ENCODE measurements at regions not wholly inside any gene's neighbourhood (a gene's known extent, or its start where the extent isn't known, plus 50 kb on each side); places are given as distances from the start of the nearest gene placed in this dataset.

GRCh38 chr13:86976521-86977324 lies 694.4 kb upstream of the SLITRK5 start:
- Mint-ChIP-seq H3K4me1 (ENCODE audit: low read depth) (no peaks in the 10 kb centered on the region), H3K27me3 (ENCODE audit: low read depth) (no peaks in the 10 kb centered on the region), H3K4me3 (no peak overlapping the region), H3K36me3 (ENCODE audit: low read depth) (no peaks in the 10 kb centered on the region), H3K27ac (no peak overlapping the region), H3K9me3 (no peaks in the 10 kb centered on the region)

GRCh38 chr13:86986448-86986847 lies 684.7 kb upstream of the SLITRK5 start:
- Mint-ChIP-seq H3K36me3 (ENCODE audit: low read depth) (no peaks in the 10 kb centered on the region), H3K27me3 (ENCODE audit: low read depth) (no peaks in the 10 kb centered on the region), H3K9me3 (no peaks in the 10 kb centered on the region), H3K4me1 (ENCODE audit: low read depth) (no peaks in the 10 kb centered on the region), H3K27ac (no peak overlapping the region), H3K4me3 (no peak overlapping the region)

DNA sequence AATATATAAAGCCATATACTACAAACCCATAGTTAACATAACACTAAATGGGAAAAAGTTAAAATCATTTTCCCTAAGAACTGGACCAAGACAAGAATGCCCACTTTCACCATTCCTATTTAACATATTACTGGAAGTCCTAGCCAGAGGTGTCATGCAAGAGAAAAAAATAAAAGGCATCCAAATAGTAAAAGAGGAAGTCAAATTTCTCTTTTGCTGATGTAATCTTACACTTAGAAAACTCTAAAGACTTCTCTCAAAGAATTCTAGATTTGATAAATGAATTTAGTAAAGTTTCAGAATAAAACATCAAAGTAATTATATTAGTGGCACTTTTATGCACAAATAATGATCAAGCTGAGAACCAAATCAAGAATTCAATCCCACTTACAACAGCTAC lies 678.9 kb upstream of the SLITRK5 start:
- Mint-ChIP-seq H3K9me3 (peaks cover 4% of the 10 kb centered on the region), H3K4me3 (no peak overlapping the region), H3K27ac (no peak overlapping the region), H3K4me1 (ENCODE audit: low read depth) (no peaks in the 10 kb centered on the region), H3K36me3 (ENCODE audit: low read depth) (no peaks in the 10 kb centered on the region), H3K27me3 (ENCODE audit: low read depth) (no peaks in the 10 kb centered on the region)

DNA sequence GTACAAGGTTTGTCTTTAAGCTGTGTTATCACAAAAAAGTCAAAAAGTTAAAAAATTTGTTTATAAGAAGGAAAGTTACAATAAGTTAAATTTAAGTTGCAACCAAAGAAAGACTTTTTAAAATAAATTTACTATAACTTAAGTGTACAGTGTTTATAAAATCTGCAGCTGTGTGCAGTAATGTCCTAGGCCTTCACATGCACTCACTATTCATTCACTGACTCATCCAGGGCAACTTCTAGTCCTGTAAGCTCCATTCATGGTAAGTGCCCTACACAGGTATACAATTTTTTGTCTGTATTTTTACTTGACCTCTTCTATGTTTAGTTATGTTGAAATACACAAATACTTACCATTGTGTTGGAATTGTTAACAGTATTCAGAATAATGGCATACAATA lies 667.9 kb upstream of the SLITRK5 start:
- Mint-ChIP-seq H3K36me3 (ENCODE audit: low read depth) (no peaks in the 10 kb centered on the region), H3K4me1 (ENCODE audit: low read depth) (no peaks in the 10 kb centered on the region), H3K9me3 (peaks cover 15% of the 10 kb centered on the region), H3K4me3 (no peak overlapping the region), H3K27ac (no peak overlapping the region), H3K27me3 (ENCODE audit: low read depth) (no peaks in the 10 kb centered on the region)

GRCh38 chr13:87005511-87005910 lies 665.7 kb upstream of the SLITRK5 start:
- H3K27me3 Mint-ChIP-seq (ENCODE audit: low read depth): no peaks in the 10 kb centered on the region
- peaks cover 14% of the 10 kb centered on the region for H3K9me3 Mint-ChIP-seq
- H3K4me1 Mint-ChIP-seq (ENCODE audit: low read depth): no peaks in the 10 kb centered on the region
- H3K36me3 Mint-ChIP-seq (ENCODE audit: low read depth): no peaks in the 10 kb centered on the region
- no peak overlapping the region for H3K4me3 Mint-ChIP-seq
- H3K27ac Mint-ChIP-seq: no peak overlapping the region

GRCh38 chr13:87035526-87035925 lies 635.6 kb upstream of the SLITRK5 start:
- Mint-ChIP-seq H3K36me3 (ENCODE audit: low read depth) (no peaks in the 10 kb centered on the region), H3K27ac (no peak overlapping the region), H3K4me3 (no peak overlapping the region), H3K9me3 (peaks cover 14% of the 10 kb centered on the region), H3K4me1 (ENCODE audit: low read depth) (no peaks in the 10 kb centered on the region), H3K27me3 (ENCODE audit: low read depth) (no peaks in the 10 kb centered on the region)

DNA sequence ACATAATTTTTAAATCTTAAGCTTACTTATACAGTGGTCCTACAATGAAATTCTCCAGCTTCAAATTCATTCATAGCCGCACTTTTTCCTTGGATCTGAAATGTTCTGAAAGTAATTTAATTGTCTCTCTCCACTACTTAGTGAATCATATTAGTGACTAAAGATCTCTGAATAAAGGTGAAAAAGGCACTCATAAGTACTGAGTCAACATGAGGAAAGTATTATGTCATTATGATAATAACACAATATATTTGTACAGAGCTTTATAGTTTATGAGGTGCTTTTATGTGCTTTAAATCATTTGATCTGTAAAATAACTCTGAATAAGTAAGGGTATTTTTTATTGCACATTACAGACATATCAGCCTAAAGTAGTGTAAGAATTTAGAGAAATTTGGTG lies 628.2 kb upstream of the SLITRK5 start:
- Mint-ChIP-seq H3K27me3 (ENCODE audit: low read depth) (no peaks in the 10 kb centered on the region), H3K36me3 (ENCODE audit: low read depth) (no peaks in the 10 kb centered on the region), H3K27ac (no peak overlapping the region), H3K9me3 (peaks cover 15% of the 10 kb centered on the region), H3K4me1 (ENCODE audit: low read depth) (no peaks in the 10 kb centered on the region), H3K4me3 (no peak overlapping the region)

DNA sequence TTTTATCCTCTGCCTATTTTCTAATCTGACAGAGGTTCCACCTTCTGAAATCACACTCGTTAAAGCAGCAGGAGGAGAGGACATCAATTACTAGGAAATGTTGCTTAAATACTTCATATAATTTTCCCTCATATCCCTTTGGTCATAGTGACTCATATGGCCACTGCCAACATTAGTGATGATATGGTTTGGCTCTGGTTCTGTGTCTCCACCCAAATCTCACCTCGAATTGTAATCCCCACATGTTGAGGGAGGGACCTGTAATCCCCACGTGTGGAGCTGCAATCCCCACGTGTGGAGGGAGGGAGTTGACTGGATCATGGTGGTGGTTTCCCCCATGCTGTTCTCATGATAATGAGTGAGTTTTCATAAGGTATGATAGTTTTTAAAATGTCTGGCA lies 618.4 kb upstream of the SLITRK5 start:
- H3K27me3 Mint-ChIP-seq (ENCODE audit: low read depth): no peaks in the 10 kb centered on the region
- H3K9me3 Mint-ChIP-seq: peaks cover 11% of the 10 kb centered on the region
- H3K4me1 Mint-ChIP-seq (ENCODE audit: low read depth): no peaks in the 10 kb centered on the region
- no peaks in the 10 kb centered on the region for H3K36me3 Mint-ChIP-seq (ENCODE audit: low read depth)
- no peak overlapping the region for H3K27ac Mint-ChIP-seq
- H3K4me3 Mint-ChIP-seq: no peak overlapping the region

DNA sequence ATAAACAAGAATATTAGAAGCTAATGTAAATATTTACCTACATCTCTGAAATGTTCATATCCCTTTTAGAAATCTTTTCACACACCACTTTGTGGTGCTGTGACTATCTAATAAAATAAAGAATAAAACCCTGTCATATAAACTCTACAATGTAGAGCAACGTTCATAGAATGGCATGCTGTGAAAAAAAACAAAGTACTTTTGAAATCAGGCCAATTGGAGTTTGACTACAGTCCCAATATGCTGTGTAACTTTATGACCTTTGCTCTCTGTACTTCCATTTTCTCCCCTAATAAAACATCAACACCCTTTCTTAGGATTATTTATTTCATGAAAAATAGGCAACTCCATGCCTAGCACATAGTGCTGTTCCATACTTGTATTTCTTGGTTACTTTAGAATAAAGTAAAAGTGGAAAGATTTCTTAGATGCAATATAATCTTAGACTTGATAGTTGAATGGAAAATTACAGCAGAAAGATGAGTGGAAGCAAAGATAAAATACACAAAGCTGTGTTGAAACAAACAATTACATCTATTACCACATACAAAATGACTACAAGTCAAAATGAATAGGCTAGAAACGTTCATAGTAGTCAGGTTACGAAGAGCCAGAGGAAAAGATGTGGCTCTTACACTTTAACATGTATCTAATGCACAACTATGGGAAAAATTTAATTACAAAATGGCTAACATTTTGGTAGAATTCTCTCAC lies 613.2 kb upstream of the SLITRK5 start:
- Mint-ChIP-seq H3K36me3 (ENCODE audit: low read depth) (no peaks in the 10 kb centered on the region), H3K4me1 (ENCODE audit: low read depth) (no peaks in the 10 kb centered on the region), H3K27ac (no peak overlapping the region), H3K4me3 (no peak overlapping the region), H3K27me3 (ENCODE audit: low read depth) (no peaks in the 10 kb centered on the region), H3K9me3 (peaks cover 14% of the 10 kb centered on the region)

DNA sequence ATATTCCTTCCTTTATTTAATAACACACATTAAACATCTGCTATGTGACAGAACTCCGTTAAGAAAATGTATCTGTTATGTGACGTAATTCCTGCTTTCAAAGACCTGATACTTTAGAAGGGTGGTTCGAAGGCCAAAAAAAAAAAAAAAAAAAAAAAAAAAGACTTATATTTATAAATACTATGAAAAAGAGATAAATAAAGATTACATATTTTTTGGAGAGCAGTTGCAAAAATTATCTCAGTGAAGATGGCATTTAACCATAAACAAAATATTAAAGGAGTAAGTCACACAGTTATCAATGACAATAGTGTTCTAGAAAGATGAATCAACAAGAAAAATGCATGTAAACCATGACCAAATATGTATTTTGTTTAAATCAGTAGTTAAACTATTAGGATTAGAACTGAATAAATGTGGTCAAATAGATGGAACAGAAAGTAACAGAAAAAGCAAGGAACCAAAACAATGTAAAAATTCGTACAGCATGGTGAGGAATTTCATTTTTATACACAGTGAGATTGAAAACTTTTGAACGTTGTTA lies 612.3 kb upstream of the SLITRK5 start:
- Mint-ChIP-seq H3K27ac (no peak overlapping the region), H3K4me3 (no peak overlapping the region), H3K36me3 (ENCODE audit: low read depth) (no peaks in the 10 kb centered on the region), H3K9me3 (peaks cover 10% of the 10 kb centered on the region), H3K4me1 (ENCODE audit: low read depth) (no peaks in the 10 kb centered on the region), H3K27me3 (ENCODE audit: low read depth) (no peaks in the 10 kb centered on the region)

DNA sequence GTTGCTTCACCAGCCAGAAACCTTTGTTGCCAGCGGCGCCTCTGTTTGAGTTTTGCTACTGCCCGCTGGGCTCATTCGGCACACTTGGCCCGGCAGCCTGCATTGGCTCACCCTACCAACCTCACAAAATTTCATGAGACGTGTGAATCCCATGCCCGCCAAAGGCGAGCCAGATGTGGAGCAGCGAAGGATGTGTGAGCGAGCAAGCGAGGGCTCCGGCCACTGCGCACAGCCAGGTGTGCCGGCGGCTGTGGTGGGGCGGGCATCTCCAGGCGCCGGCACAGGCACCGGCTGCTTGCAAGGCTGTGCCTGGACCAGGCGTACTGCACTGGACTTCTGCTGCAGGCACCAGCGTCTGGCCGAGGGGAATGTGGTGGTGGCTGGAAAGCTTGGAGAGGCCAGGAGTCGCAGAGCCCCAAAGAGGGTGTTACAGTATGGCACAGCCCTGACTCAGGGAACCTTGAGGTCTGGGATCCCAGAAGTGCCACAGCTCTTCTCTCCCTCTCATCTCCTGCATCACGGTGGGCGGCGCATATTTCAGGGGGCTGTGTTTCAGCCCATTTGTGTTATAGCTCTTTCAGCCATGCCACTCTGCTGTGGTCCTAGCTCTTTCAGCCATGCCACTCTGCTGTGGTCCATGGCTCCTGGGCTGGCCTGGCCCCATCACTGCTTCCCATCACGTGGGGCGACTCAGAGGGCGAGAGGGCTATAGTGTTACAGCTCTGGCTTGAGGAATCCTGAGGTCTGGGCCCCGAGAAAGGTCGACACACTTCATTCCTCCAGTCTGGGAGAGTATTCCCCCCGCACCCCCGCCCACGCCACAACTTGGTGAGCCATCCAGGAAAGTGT lies 592.0 kb upstream of the SLITRK5 start:
- H3K4me1 Mint-ChIP-seq (ENCODE audit: low read depth): no peaks in the 10 kb centered on the region
- no peaks in the 10 kb centered on the region for H3K36me3 Mint-ChIP-seq (ENCODE audit: low read depth)
- H3K27ac Mint-ChIP-seq: no peak overlapping the region
- H3K9me3 Mint-ChIP-seq: peaks cover 11% of the 10 kb centered on the region
- no peak overlapping the region for H3K4me3 Mint-ChIP-seq
- H3K27me3 Mint-ChIP-seq (ENCODE audit: low read depth): no peaks in the 10 kb centered on the region

GRCh38 chr13:87080100-87080779 lies 590.9 kb upstream of the SLITRK5 start:
- Mint-ChIP-seq H3K36me3 (ENCODE audit: low read depth) (no peaks in the 10 kb centered on the region), H3K4me1 (ENCODE audit: low read depth) (no peaks in the 10 kb centered on the region), H3K4me3 (no peak overlapping the region), H3K27me3 (ENCODE audit: low read depth) (no peaks in the 10 kb centered on the region), H3K9me3 (peaks cover 11% of the 10 kb centered on the region), H3K27ac (no peak overlapping the region)

DNA sequence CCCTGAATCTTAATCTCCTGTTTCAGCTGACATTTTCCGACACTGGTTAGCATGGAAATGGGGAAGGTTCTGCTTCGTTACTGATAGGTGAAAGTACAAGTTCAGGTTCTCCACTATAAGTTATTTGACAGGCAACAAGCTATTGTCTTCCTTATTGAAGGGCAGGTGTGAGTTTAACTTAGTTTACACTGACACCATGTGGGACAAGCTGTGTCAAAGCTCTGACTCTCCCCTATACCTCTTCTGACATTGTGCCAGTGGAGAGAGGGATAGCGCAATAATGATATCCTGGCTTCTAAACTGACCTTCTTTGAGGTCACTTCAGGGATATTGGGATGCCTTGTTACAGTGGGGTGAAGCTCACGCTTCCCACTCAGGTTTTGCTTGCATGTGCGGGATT lies 587.0 kb upstream of the SLITRK5 start:
- Mint-ChIP-seq H3K36me3 (ENCODE audit: low read depth) (no peaks in the 10 kb centered on the region), H3K27me3 (ENCODE audit: low read depth) (no peaks in the 10 kb centered on the region), H3K9me3 (peaks cover 15% of the 10 kb centered on the region), H3K4me3 (no peak overlapping the region), H3K4me1 (ENCODE audit: low read depth) (no peaks in the 10 kb centered on the region), H3K27ac (no peak overlapping the region)

DNA sequence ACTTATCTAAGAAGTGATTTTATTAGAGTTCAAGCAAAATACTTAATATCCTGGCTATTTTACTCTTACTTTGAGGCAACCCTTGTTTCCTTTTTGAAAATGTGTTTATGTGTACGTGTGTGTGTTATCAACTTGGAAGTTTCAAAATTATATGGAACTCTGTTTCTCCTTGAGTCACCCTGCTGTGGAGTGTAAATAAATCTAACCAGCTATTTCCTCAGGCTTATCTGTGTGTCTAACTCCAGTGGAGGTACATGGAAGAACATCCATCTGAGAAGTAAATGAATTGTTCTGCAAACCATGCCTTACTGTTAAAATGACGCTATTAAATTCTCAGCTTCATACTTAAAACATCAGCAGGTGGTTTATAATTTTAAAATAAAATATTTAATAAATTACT lies 583.4 kb upstream of the SLITRK5 start:
- Mint-ChIP-seq H3K4me3 (no peak overlapping the region), H3K36me3 (ENCODE audit: low read depth) (no peaks in the 10 kb centered on the region), H3K27me3 (ENCODE audit: low read depth) (no peaks in the 10 kb centered on the region), H3K4me1 (ENCODE audit: low read depth) (no peaks in the 10 kb centered on the region), H3K9me3 (peaks cover 9% of the 10 kb centered on the region), H3K27ac (no peak overlapping the region)
